DMS153 treated with DMSO at 0.1 percent for 48 hours (cell line): ENCODE measurements at regions not wholly inside any gene's neighbourhood (a gene's known extent, or its start where the extent isn't known, plus 50 kb on each side); places are given as distances from the start of the nearest gene placed in this dataset.
"Not testable (repeated sequence)": the region's sequence is repeated elsewhere in the genome, so short reads cannot be mapped to it uniquely, and the experiment has no call there.

Source experiments
- DNase-seq: peaks from one replicate; lab custom pipeline; 2025; ENCODE audit not compliant: unreplicated experiment; lab: John Stamatoyannopoulos, UW

DNA sequence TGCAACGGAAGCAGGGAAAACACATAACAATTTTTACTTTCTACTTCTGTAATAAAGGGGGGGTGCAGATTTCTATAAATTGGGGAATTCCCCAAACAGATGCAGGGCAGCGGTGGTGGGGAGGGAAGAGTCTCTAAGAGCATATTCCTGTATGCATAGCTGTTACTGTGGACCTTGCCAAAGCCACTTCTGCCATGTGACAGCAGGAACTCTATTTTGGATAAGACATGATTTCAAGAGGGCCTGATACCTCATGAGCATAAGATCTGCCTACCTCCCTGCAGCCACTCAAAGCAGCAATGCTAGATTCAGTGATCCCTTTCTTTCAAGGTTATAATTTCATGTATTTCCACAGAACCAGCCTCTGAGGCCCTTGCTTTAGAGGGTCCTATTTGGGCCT, 86.2 kb upstream of the CNKSR3 start:
- DNase-seq = no peak

DNA sequence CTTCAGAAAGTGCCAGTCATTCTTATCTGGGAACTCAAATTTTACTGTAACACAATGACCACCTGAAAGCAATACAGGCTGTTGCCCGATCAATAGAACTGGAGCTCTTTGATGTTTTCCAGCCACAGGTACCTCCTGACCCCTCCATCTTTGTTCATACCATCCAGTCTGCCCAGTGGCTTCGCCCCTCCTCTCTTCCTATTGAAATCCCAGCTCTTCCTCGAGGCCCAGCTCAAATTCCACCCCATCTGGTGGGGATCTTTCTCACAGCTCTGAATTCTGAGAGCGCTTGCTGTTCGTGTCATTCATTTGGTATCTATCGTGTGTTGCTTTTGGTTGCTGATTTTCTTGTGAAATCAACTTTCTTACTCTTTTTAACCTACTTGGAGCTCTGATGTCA, 87.9 kb upstream of the CNKSR3 start:
- DNase-seq = no peak

DNA sequence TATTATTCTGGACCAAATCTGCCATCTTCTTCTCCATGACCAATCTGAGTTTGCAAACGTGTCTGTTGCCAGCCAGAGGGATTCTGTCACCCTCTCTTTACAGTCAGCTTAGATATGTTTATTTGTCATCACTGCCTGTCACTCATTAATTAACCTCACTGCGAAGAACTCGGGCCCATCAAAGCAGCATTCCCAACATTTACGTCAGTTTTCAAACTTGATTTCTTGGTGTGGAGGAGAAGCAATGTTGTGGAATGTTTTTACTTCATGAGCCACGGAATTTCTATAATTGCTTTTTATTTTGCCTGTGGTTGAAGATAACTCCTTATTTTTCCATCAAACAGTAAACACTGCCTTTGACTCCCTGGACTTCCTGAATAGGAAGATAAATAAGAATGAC, 91.8 kb upstream of the CNKSR3 start:
- DNase-seq = no peak

DNA sequence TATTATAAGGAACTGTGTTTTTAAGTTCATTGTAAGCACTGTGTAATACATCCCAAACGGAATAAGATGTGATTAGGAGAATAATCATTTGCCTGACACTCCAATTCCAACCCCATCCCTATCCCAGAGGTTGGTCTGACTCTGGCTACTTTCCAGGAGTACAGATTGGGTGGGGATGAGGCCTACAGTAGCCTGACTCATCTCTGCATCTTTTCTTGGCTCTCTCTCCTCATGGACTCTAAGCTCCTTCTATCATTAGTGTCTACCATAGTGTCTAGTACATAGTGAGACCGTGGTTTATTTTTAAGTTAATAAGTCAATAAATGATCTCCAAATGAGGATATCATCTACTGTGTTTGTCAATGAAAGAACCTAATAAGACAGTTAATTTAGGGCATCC, 92.2 kb upstream of the CNKSR3 start:
- no peak for DNase-seq

DNA sequence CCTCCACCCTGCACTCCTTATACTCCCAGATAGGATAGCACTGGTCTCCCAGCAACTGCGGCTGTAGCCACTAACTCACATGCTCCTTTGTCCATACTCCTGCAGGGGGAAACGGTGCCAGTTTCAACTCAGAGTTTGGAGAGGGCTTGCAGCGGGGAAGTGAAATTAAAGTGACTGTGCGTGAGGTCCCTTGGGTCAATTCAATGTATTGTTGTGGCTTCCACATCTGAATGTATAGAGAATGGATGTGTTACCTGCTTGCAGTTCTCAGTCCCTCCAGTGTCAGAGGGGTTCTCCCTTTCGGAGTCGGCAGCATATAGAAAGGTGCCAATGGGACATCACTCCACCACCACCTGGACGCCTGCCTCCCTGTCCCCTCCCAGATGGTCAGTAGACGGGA, 93.6 kb upstream of the CNKSR3 start:
- no peak for DNase-seq

DNA sequence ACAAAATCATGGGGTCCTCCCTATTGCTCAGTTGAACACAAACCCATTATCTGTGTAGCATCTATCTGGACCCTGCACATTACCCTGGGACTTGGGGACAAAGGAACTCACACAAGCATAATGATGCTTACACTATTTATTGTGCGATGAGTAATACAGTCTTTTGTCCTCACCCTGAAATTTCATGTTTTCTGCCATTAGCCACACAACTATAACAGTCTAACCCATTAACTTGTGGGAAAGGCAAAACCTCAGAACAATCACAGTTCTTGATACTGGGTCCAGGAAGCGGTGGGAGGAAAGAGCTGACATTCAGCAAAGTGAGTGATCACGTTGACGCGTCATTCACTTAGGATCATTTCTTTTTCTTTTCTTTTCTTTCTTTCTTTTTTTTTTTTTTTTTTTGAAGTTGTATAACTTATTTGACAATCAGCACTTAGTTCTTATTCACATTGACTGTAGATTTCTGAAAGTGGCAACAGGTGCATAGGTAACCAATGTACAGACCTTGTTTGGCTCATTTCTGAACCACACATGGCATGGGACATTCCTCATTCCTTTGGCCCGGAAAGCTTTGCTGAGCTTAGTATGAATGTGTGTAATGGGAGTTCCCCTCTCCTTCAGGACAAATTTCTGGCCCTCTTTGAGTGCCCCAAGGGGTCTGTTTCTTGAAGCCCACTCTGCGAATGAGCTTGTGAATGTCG, 94.8 kb upstream of the CNKSR3 start:
- no peak for DNase-seq

DNA sequence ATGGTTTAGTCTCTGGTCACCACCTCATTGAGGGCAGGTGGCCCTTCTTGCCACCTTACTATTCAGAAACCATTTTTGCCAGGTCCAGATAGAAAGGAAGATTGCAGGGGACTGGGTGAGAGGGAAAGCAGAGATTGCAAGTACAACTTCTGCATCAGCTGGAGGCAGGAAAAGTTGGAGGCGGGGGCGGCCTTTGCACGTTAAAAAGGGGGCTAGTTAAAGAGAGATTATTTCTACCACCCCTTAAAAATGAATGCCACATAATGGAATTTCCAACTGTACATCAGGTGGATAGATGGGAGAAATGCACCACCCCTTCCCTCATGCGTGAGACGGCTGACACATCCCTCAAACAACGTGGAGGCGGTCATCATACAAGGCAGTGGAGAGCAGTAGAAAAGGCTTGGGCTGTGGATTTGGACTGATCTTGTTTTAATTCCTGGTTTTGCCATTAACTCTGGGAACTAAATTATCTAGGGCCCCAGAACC, 95.4 kb upstream of the CNKSR3 start:
- DNase-seq = no peak

DNA sequence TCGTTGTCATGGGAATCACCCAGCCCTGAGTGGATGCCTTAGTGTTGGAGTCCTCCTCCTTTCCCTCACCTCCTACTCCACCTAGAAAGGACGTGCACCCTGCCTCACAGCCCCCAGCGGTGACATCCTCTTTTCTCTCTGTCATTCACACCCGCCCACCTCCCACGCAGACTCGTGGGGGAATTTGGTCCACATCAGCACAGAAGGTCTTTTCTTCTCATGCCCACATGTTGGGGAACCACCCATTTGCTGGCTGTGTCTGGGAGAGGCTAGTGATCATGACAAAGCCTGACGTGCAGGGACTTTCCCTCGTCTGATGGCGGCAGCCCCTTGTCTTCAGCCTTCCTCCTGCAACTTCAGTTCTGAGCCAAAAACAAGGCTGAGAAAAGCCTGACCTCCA, 96.0 kb upstream of the CNKSR3 start:
- DNase-seq = no peak

DNA sequence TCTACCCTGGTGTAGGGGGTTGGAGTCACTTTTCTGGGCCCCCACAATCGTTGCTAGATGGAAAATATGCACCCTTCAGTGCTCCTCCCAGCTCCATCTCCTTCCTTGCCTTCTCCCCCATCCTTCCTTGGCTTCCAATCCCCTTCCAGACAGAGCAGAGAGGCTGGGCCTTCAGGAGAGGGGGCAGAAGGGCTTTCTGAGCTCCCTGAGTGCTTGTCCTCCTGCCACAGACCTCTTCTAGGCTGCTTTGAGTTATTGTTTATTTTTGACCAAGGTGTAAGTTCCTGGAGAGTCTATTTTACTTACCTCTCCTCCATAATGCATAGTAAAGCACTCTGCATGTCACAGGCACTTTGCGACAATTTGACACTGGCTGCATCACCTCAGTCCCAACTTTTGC, 96.4 kb upstream of the CNKSR3 start:
- DNase-seq = no peak

DNA sequence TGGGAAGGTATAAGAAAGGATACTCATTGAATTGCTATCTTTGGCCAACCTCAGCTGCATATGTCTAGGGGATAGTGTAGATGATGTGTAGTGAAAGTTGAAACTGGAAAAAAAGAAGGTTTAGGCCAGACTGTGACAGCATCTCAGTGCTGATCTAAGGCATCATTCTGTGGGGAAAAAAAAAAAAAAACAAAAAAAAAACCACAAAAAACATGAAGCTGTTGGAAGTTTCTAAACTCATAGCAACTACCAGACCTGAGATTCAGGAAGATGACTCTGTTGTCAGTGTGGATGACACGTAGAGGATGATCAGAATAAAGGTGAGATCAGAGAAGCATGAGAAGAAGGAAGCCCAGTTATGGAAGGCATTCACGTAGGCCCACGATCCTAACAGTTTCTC, 100.8 kb upstream of the CNKSR3 start:
- DNase-seq = no peak

DNA sequence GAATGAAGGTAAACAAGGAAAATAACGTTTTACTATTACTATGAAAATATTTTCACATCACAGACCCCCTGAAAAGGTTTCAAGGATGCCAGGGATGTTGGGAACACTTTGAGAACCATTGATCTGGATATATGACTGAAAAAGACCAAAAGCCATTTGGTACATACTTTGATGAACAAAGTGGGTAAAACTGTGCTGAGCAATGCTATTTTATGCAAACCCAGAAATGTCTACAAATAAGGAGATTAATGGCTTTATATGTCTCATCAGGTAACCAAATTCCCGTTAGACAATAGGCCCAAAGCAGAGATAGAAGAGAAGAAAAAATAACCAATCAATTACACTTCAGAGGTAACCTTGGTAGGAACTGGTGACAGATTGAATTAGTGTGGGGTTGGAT, 101.4 kb upstream of the CNKSR3 start:
- no peak for DNase-seq

DNA sequence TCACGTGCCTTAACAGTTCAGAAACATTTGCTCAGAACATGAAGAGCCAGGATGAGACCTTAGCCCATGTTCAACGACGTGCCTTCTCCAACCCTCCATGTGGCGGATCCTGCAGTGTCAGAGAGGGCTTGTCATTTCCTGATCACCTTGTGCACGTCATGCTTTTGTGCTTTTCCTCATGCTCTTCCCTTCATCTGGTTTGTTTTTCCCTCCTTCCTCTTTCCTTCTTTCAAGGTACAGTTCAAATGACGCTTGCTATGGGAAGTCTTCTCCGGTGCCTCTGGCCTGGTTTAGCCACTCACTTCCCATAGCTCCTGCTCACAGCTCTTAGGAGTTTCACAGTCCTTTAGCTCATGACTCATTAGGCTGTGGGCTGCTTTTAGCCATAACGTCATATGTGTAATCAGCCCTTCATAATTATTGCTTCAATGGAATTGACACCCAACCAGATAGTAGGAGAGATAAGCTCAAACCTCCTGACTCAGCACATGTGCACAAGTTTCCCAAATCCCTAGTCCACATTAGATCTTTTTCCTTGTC, 102.7 kb upstream of the CNKSR3 start:
- no peak for DNase-seq

DNA sequence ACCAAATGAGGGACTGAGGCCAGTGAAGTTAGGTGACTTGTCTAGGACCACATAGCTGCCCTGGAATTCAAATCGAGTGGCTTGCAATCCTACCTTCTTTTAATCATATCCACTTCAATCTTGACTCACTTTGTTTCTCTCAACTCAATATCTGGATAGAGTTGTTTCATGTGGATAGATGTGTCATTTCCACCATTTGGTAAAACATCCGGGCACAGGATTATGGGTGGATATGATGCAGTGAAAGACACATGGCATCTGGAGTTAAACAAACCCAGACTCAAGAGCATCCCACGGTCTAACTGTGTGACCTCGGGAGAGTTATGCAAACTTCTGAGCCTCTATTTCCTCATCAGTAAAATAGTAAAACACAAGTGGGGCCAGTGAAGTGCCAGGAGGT, 103.6 kb upstream of the CNKSR3 start:
- DNase-seq = no peak

DNA sequence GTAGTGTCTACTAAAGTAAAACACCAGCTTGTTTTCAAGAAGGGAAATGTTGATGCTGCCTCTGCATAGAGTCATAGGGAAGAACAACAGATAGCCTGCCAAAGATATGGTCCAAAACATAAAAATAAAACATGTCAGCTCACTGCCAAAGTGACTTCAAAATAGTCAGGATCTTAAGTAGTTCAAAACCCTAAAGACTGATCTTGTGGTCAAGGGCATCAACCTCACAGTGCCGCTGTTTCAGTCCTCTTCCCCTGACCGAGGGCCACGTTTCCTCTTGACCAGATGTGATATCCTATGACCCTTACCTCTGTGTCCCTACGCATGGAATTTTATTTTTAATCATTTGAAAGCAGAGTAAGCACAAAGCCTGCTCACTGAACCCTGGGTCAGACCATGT, 104.2 kb upstream of the CNKSR3 start:
- no peak for DNase-seq

DNA sequence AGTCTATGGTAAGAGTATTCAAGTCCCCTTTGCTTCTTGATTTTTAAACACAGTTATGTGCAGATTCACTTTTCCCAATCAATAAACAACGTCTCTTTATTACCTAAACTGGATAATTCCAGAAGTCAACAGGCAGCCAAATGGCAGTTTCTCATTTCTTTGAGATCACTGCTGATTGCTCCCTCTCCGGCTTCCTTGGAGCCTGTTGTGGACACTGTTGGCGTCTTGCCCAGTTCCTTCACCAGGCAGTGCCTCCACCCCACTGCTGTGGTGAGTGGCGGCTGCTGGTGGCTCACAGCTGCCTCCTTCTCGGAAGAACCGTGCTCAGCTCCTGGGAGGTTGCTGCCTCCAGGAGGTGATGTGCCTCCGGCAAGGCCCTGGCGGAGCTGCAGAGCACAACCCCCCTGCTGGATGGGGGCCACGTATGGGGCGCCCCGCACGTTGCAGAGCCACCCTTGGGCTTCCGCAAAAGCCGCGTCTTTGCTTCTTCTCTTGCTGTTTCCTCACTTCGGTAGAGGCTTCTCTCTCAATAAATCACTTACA, 105.1 kb upstream of the CNKSR3 start:
- DNase-seq = peak; percentile 51

DNA sequence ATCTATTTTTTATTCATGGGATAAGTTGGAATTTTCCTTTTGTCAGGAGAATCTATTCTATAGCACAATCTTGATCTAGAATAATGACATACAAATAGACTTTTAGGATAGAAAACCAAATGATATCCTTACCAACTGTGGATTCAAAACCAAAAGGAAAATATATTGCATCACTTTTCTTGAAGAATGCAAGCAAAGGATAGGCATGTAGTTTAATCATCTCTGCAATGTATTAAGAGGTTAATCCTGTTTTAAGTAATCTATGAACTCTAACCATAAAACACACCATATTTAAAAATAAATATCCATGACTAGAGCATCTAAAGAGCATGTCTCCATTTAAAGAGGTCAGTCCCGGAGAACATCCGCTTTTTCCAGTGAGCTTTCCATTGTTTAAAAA, 106.7 kb upstream of the CNKSR3 start:
- no peak for DNase-seq

DNA sequence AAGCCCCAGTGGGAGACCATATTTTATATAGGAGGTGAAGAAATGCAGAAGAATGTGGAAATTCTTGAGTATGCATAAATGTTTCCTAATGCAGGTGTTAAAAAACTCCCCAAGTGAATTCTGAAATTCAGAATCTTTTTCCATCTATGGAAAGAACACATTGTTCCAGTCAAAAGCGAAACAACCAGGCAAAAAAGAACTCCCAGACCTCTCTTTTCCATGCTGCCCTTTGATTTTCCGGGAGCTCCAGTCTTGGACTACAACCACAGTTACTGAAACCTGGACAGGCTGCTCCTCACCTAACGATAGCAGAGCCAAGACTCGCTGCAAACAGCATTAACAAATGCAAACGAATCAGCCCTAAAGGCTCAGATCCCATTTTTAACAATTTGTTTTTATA, 108.7 kb upstream of the CNKSR3 start:
- DNase-seq = no peak

DNA sequence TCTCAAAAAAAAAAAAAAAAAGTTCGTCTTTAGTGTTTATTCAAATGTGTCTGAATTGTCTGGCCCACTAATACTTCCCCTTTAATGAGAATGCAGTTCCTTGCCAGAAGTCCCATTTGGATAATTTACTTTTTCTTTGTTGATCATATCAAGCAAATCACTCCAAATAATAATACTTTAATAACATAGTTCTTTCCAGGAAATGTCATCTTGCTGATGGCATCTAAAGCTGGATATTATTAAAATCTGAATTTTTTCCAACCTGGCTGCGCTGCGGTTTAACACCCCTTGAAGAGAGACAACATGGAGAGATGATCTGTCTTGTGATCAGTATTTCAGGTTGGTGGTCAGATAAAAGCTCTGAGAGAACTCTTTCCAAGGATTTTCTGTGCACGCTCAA, 111.2 kb upstream of the CNKSR3 start:
- DNase-seq = no peak

DNA sequence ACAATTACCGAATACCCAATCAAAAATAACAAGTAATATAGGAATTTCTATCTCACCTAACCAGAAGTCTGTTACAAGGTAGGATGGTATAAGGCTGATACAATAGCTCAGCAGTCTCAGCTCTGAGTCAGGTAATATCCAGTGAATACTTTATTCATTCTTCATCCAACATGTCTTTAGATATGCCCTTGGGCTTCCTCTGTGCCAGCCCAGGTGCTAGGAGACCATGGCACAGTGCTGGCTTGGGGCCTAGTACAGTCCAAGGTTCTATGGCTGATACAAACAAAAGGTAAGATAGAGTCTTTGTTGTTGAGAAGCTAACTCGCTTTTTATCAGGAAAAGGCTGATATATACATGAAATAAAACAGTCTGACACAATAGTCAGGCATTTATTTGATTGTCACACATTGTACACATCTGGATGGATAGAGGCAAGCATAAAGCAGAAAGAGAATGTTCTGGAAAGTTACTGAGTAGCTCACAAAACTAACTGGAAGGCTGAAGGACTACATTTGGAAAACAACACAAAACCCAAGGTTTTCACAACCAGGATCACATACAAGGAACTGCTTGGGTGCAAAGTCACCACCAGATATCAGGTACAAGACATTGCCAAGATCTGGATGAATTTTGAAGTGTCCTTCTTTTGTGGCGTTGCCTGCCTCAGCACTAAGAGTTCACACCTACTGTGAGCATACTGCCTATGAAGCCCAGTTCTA, 110.4 kb upstream of the SCAF8 start:
- no peak for DNase-seq

DNA sequence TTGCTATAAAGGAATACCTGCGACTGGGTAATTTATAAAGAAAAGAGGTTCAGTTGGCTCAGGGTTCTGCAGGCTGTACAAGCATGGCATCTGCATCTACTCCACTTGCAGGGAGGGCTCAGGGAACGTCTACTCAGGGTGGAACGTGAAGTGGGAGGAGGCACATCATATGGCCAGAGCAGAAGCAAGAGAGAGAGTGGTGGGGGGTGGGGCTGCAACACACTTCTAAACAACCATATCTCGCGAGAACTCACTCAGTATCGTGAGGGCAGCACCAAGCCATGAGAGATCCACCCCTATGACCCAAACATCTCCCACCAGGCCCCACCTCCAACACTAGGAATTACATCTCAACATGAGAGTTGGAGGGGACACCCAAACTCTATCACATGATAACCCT, 109.8 kb upstream of the SCAF8 start:
- no peak for DNase-seq

DNA sequence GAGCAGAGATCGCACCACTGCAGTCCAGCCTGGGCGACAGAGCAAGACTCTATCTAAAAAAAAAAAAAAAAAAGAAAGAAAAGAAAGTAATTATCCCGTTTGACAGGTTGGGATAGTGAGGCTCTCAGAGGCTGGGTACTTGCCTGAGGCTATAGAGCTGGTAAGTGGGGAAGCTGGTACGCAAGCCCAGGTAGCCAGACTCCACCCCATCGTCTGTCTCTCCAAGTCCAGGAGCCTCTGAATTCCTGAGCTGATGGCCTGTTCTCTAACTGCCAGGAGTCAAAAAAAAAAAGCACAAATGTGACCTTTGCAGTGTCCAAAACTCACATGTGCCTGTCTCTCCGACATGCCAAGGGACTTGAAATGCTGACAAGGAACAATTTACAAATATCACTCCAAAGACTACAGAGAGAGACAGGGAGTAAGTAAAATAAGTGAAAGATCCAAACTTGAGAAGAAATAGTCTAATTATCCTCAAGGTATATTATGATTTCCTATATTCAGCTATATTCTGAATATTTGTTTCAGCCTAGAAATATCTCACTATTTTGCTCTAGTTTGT, 109.1 kb upstream of the SCAF8 start:
- DNase-seq = no peak

DNA sequence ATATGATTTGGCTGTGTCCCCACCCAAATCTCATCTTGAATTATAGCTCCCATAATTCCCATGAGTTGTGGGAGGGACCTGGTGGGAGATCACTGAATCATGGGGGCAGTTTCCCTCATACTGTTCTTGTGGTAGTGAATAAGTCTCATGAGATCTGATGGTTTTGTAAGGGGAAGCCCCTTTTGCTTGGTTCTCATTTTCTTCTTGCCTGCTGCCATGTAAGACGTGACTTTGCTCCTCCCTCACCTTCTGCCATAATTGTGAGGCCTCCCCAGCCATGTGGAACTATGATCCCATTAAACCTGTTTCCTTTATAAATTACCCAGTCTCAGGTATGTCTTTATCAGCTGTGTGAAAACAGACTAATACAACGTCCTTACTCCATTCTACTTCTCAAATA, 108.5 kb upstream of the SCAF8 start:
- not testable (repeated sequence) for DNase-seq
